GM18511 (cell line): ENCODE measurements at regions not wholly inside any gene's neighbourhood (a gene's known extent, or its start where the extent isn't known, plus 50 kb on each side); places are given as distances from the start of the nearest gene placed in this dataset.
"Not testable (repeated sequence)": the region's sequence is repeated elsewhere in the genome, so short reads cannot be mapped to it uniquely, and the experiment has no call there.

ENCODE experiments used
- ATAC-seq: cut with Tn5 transposase; IDR thresholded peaks from one replicate; pipeline ENCODE4 v1.9.1; 2021; ENCODE audit warnings: mild to moderate bottlenecking, moderate library complexity; ENCODE audit not compliant: unreplicated experiment

DNA sequence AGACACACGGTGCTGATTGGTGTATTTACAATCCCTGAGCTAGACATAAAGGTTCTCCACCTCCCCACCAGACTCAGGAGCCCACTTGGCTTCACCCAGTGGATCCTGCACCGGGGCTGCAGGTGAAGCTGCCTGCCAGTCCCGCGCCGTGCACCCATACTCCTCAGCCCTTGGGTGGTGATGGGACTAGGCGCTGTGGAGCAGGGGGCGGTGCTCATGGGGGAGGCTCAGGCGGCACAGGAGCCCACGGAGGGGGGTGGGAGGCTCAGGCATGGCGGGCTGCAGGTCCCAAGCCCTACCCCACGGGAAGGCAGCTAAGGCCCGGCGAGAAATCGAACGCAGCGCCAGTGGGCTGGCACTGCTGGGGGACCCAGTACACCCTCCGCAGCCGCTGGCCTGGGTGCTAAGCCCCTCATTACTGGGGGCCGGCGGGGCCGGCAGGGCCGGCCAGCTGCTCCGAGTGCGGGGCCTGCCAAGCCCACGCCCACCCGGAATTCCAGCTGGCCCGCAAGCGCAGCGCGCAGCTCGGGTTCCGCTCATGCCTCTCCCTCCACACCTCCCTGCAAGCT, 1447.2 kb downstream of the RAPGEF2 start:
- not testable (repeated sequence) for ATAC-seq

DNA sequence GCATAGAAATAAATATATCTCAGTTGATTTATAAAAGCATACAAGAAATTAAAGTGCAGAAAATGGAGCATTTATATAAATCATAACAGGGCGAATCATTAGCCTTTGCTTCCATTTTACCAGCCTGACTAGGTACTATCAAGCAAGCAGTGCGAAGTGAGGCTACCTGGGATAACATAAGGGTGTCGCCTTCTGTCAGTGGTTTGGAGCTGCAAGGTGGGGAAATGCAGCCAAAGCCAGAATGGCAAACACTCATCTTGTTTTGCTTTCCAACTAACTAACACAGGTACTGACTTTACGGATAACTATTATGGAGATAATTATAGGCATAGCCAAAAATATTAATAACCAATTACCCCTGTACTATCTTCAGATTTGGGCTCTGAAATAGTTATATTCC, 1459.8 kb downstream of the RAPGEF2 start:
- no peak for ATAC-seq

DNA sequence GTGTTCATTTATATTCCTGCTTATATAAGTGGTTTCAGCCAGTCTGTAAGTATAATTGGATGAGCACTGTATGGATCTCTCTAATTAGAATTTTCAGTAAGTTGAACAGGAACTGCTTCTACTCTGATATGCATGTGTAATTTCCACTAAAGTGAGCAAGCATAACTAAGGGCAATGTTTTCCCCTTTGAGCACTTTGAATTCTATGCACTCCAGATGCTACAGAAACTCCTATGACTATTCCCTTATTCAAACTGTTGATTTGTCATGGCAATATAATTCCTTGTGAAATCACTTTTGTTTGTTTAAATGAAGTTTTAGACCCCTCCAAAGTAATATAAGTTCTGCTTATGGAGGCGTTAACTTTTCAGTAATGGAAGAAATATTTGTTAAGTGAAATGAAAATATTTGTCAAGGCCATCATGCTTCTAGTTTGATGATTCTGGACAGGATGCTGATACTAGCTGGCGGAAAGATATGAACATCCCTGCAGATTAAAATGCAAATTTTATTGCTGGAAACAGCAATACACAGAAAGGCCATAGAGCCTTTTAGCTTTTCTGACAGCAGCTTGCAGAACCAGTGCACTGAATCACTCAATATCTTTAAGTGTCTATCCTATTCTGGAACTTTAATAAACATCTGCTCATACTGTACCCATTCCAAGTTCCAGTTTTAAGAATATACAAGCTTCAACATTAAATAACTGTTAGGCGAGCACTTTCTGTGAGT, 1460.8 kb downstream of the RAPGEF2 start:
- ATAC-seq: no peak

DNA sequence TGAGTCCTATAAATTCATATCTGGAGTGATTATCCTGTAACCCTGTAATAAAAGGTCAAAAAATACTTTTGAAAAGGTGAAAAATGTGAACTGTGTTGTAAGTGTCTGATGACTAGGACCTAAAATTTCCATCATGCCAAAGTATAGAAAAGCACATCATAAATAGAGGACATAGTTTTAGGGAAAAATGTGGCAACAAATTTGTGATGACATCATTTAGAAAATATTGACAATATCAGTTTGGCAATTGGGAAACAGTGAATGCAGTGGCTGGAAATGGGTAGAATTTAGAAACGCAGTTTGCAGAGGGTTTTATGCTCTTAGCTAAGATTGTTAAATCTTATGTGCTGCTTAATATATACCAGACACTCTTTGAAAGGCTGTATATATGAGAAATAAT, 1464.8 kb downstream of the RAPGEF2 start:
- no peak for ATAC-seq

DNA sequence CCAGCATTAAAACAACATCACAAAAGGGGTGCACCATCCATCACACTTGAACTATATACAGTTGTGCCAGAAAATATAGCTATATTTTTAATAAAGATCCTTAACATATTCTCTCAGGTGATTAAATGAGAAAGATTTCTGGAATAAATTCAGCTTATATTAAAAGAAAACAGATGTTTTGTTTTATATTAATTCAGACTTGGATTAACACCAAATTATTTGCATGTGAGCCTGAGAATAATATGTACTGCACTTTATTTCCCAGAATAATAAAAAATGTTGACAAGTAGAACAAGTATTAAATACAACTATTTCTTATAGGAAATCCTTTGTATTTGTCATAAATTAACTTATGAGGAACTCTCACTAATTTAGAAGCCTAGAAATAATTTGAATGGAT, 1467.4 kb downstream of the RAPGEF2 start:
- ATAC-seq: no peak

DNA sequence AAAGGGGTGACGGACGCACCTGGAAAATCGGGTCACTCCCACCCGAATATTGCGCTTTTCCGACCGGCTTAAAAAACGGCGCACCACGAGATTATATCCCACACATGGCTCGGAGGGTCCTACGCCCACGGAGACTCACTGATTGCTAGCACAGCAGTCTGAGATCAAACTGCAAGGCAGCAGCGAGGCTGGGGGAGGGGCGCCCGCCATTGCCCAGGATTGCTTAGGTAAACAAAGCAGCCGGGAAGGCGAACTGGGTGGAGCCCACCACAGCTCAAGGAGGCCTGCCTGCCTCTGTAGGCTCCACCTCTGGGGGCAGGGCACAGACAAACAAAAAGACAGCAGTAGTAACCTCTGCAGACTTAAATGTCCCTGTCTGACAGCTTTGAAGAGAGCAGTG, 1471.4 kb downstream of the RAPGEF2 start:
- ATAC-seq: not testable (repeated sequence)

DNA sequence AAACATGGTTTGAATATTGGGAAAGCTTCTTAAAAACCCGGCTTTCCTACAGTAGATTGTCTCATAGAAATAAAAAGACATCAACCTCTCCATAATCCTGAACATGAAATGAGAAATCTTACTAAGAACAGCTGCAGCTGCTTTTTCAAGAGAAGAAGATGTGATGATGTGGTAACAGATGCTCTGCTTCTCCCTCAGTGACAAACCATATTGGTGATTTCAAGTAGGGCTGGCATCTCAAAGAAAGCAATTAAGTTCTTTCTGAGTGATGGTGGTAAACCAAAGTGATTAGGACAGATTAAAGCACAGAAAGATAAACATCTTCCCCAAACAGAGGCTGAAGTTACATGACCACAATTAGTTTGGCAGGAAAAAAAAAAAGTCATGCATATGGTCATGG, 1477.7 kb downstream of the RAPGEF2 start:
- ATAC-seq: no peak

DNA sequence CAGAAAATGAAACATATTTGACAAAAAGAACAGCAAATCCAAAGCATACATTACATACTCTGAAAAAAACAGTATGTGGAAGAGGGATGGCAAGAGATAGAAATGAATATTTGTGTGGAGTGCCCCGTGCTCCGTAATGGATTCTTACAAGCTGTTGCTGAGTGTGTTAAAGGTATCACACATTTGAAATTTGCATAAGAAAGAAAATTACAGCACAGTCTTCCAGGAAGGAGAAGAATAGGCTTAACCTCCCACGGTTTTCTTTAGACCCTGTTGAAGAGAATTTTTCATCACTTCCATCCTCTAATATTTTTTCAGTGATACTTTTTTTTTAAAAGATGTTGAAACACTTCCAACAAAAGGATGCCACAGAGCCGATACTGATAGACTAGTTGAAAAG, 1489.4 kb downstream of the RAPGEF2 start:
- ATAC-seq: no peak

DNA sequence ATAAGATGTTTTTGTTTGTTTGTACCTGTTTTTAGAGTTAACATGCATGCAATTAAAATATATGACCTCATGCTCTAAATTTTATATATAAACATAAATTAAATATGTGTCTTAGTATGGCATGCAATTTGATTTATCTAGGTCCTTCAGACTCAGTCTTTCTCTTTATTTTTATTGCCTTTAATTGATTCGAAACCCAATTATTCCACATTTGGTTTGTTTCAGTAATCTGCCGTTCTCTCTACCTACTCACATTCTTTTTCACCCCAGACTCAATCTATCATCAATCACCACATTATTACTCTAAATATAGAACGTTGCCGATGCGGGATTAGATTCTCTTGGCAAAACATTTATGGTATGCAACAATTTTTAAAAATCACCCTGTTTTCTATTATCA, 1492.8 kb downstream of the RAPGEF2 start:
- ATAC-seq: no peak

DNA sequence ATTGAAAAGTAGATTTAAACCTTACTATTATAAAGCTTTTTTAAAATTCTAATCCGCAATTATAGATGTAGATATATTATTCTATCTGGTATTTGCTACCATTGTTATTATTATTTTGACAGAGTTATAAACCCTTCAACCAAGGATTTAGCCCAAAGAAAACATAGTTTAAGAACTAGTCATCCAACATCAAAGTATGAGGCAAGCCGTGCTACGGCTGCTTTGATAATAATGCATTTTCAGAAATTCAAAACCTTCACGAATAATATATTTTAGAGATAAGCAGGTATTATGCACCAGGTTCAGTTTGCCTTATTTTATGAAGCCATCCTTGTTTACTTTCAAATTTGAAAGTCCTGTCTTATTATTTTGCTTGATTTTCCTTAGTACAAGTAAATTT, 1501.7 kb downstream of the RAPGEF2 start:
- ATAC-seq: no peak

DNA sequence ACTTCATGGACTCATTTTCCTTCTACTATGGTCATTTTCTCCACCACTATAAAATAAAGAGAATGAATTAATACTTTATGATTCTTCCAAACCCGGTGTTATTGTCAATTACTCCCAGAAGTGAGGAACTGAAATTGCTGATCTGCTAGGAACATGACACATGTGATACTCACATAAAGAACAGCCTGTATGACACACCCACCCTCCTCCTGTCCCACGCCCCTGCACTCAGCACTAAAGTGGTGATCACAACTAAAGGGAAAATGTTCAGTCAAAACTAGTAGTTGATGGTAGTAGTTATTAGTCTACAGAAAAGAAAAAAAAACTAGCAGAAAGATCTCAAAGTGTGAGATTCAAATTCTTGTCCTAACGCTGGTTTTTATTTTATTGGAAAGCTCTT, 1508.3 kb downstream of the RAPGEF2 start:
- no peak for ATAC-seq

DNA sequence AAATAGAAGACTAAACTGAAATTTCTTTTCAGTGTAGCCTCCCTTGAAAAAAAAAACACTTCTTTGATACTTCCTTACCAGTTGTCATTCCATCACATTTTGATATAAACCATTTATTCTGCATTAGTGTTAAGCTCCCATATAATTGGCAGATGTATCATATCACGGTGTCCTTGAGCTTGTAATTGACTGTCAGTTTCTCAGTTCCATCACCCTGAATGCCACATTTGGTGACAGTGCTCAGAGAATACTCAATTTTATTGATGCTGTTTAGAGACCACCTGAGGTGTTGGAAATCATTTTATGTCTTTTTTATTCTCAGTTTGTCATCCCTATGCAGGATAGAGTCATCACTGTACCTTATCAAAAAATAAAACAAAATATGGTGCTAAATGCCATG, 1528.2 kb downstream of the RAPGEF2 start:
- no peak for ATAC-seq

DNA sequence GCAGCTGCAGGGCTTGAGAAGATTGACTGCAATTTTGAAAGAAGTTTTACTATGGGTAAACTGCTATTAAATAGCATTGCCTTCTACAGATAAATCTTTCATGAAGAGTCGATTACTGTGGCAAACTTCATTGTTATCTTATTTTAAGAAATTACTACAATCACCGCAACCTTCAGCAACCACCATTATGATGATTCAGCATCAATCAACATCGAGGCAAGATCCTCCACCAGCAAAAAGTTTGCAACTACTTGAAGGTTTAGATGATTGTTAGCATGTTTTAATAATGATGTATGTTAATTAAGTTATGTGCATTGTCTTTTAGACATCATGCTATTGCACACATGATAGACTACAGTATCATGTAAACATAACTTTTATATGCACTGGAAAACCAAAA, 1511.0 kb downstream of the FSTL5 start:
- no peak for ATAC-seq

DNA sequence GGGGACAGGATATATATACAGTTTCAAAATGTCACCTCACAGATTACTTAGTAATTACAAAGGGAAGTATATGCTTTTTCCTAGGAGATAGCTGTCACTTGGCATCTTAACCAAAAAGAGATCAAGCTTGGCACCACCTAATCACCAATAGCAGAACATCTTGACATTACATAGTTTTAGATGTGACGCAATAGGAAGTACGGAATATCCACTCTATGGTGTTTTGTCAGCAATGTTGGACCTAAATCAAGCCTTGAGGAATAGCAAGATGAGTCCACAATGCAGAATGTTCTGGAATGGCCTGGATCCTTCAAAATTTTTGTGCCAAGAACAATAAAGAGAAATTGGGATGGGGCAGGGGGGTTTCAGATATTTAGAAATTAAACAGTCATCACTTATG, 1488.2 kb downstream of the FSTL5 start:
- no peak for ATAC-seq

DNA sequence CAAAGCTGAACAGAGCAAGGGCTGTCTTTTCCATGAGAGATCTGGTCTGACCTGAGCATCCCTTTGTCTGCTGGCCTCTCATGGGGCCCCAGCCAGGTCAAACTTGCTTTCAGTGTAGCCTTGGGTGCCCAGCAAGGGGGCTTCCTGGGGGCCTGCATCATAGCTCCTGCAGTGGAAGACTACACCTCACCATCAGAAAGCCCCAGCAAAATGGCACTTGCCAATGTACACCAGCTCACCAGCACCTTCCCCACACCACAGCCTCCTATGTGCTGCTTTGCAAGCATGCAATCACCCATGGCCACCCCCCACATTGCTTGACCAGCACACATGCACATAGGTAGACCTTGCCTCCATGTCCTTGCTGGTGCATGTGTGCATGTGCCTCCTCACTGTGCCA, 1478.1 kb downstream of the FSTL5 start:
- ATAC-seq: no peak

DNA sequence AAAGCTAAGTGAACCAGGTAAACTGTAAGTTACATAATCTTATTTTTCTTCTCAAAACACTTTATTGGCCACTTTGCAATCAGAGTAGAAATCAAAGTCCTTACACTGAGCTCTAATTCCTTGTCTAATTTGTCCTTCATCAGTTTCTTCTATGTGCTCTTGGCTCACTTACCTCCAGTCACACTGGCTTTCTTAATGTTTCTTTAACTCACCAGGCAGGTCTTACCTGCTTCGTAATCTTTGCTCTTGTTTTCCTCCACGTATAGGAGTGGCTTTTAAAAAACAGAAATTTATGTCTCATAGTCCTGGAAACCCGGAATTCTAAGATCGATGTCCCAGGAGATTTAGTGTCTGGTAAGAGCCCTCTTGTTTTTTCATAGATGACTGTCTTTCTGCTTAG, 1462.1 kb downstream of the FSTL5 start:
- ATAC-seq: no peak

DNA sequence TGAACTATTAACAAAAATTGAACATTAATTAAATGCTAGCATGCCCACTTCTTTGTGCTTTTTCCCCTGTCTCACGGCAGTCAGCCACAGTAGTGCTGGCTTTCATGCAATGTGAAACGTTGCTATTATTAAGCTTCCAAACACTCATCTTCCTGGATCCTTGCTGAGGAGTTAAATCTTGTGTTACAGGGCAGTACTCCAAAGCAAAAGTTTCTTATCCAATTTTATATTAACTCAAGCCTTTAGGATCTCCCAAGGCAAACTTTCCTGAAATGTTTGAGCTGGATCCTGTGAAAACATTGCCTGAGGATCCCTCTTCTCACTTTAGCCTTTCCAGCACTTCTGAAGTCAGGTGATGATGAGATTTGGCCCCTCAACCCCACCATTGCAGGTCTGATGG, 1454.8 kb downstream of the FSTL5 start:
- ATAC-seq: no peak

DNA sequence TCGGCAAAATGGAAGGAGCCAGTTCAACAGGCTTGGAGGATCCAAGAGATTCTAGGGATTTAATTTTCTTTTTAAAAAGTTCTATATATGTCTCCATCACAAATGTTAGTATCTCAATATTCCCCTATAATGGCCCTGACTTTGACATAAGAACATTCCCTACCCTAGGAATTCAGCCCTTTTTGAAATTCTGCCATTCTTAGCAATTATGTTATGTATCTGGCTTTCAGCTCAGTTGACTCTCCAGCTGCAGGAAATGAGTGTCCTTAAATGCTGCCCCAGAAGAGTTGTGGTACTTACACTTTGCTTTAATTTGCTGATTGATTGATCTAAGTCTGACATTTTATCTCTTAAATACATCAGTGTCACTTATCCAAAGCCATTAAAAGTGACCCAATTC, 1454.3 kb downstream of the FSTL5 start:
- no peak for ATAC-seq

DNA sequence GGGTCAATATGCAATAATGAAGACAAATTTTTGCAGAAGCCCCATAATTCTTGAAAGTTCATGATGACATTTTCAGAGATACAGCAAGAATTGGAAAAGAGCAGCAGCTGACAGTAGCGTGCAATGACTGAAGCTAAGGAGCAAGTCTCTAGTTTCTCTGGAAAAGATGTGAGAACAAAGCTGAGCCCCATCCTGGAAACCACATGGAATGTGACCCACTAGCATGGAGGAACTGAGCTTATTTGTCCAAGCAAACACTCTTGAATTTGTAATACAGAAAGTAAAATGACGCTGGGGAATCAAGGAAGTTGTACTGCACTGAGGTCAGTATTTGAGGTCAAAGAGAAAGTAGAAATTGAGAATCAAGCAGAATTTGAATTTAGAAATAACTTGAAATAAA, 1447.2 kb downstream of the FSTL5 start:
- no peak for ATAC-seq

DNA sequence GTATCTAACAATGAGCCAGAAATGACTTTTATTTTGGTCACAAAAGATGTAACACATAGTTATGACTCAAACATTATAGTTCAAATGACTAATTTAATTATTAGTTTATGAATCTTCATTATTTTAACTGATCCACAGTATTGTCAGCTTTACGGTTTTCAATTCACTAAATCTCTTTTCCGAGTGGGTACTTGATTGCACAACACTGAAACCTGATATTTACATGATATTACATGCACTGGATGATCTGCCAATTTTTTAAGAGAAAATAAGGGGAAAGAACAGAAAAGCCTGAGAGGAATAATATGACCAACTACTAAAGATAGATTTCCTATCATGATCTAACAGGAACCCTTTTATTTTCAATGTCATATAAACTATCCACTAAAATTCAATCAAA, 1446.0 kb downstream of the FSTL5 start:
- no peak for ATAC-seq

DNA sequence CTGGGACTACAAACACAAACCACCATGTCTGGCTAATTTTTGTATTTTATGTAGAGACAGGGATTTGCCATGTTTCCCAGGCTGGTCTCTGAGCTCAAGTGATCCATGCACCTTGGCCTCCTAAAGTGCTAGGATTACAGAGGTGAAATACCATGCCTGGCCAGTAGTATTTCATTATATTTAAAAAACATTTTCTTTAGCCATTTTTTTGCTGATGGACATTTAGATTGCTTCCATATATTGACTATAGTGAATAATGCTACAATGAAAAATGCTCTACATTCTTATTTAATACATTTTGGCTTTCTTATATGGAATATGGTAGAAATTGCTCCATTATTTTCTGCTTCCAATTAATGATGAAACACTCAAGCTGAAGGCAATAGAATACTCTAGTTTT, 1439.7 kb downstream of the FSTL5 start:
- ATAC-seq: no peak

DNA sequence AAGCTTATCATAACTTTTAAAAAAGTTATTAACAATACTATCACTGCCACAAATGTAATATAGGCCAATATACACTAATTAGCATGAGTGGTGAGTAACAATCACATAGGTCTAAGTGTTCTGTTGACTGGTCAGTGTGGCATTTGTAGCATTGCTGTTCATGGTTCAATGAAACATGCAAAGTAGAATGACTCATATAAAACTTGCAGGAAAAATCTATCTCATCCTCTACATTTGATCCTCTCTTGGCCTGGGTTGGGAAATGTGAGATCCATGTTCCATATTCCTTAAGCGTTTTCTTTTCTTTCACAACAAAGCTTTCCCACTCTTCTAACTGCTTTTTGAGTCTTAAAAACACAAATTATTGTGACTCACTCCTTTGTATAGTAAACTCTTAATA, 1418.7 kb downstream of the FSTL5 start:
- ATAC-seq: no peak

DNA sequence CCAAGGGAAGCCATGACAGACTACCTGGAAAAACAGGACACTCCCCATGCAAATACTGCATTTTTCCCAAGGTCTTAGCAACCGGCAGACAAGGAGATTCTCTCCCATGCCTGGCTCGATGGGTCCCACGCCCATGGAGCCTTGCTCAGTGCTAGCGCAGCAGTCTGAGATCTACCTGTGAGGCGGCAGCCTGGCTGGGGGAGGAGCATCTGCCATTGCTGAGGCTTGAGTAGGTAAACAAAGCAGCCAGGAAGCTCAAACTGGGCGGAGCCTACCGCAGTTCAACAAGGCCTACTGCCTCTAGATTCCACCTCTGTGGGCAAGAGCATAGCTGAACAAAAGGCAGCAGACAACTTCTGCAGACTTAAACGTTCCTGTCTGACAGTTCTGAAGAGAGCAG, 1417.2 kb downstream of the FSTL5 start:
- not testable (repeated sequence) for ATAC-seq
